PC-9 (cell line): ENCODE measurements at regions not wholly inside any gene's neighbourhood (a gene's known extent, or its start where the extent isn't known, plus 50 kb on each side); places are given as distances from the start of the nearest gene placed in this dataset.

Experiments
- BruUV-seq: library from RNA; stranded (reverse); fragments of 400-500 nt; replicated peaks from 2 replicates; lab custom pipeline; 2021; lab: Mats Ljungman, UMichigan
- CTCF ChIA-PET: fragments of 300-600 bp; sonication (Branson Sonifier 250); formaldehyde crosslinking; loops from one replicate; lab custom pipeline; 2022; ENCODE audit warnings: antibody characterized with exemption; lab: Charles Lee
- POLR2A ChIA-PET: fragments of 300-600 bp; sonication (Branson Sonifier 250); formaldehyde crosslinking; loops from one replicate; lab custom pipeline; 2022; ENCODE audit warnings: antibody characterized with exemption; ENCODE audit not compliant: unreplicated experiment; lab: Charles Lee
- DNase-seq, 2 experiments: peaks; one replicate each; pipeline versions ENCODE4 v3.0.0 to v3.0.0-alpha.2; 2015 to 2022; ENCODE audit warnings: mixed read lengths in 1 of 2
- H2AFZ ChIP-seq: fragments of 200-600 bp; sonication (generic); 2 replicates; pipeline ENCODE4 v1.8.1; 2017; ENCODE audit warnings: antibody characterized with exemption
- H3F3A ChIP-seq: fragments of 200-600 bp; sonication (generic); 2 replicates; pipeline ENCODE4 v1.8.1; 2017; ENCODE audit warnings: antibody characterized with exemption, mild to moderate bottlenecking, low read depth; ENCODE audit not compliant: insufficient read depth
- H3K27ac ChIP-seq: fragments of 200-600 bp; sonication (generic); 2 replicates; pipeline ENCODE4 v1.6.1; 2016; ENCODE audit warnings: mixed run types
- H3K27me3 ChIP-seq: fragments of 200-600 bp; sonication (generic); 2 replicates; pipeline ENCODE4 v1.6.1; 2016; ENCODE audit warnings: low read depth, mixed run types; ENCODE audit not compliant: insufficient read depth
- H3K36me3 ChIP-seq: fragments of 200-600 bp; sonication (generic); 2 replicates; pipeline ENCODE4 v1.6.1; 2016; ENCODE audit warnings: low read depth, mixed run types
- H3K4me1 ChIP-seq: fragments of 200-600 bp; sonication (generic); replicated peaks from 2 replicates; pipeline ENCODE4 v1.6.1; 2016; ENCODE audit warnings: mixed run types; ENCODE audit not compliant: insufficient read depth
- H3K4me2 ChIP-seq: fragments of 200-600 bp; sonication (generic); 2 replicates; pipeline ENCODE4 v1.6.1; 2017; ENCODE audit warnings: mixed run types
- H3K4me3 ChIP-seq: fragments of 200-600 bp; sonication (generic); 2 replicates; pipeline ENCODE4 v1.6.1; 2016; ENCODE audit warnings: mixed run types
- H3K79me2 ChIP-seq: fragments of 200-600 bp; sonication (generic); 2 replicates; pipeline ENCODE4 v1.6.1; 2017; ENCODE audit warnings: low read depth, mixed run types
- H3K9me2 ChIP-seq: fragments of 200-600 bp; sonication (generic); 2 replicates; pipeline ENCODE4 v1.8.1; 2017; ENCODE audit warnings: mild to moderate bottlenecking; ENCODE audit not compliant: insufficient read depth
- H3K9me3 ChIP-seq: fragments of 200-600 bp; sonication (generic); 2 replicates; pipeline ENCODE4 v1.8.1; 2016; ENCODE audit warnings: low read depth; ENCODE audit not compliant: insufficient read depth
- H4K20me1 ChIP-seq: fragments of 200-600 bp; sonication (generic); 2 replicates; pipeline ENCODE4 v1.8.1; 2017; ENCODE audit not compliant: insufficient read depth
- CTCF ChIP-seq: fragments of 200-600 bp; sonication (generic); conservative IDR thresholded peaks from 2 replicates; pipeline ENCODE4 v1.6.1; 2017; ENCODE audit warnings: mixed run types, antibody characterized with exemption, mild to moderate bottlenecking, moderate library complexity
- EZH2 ChIP-seq: fragments of 200-600 bp; sonication (generic); IDR thresholded peaks from 2 replicates; pipeline ENCODE4 v1.8.0; 2017; ENCODE audit warnings: antibody characterized with exemption, low read depth
- intact Hi-C: fragments of 100-400 bp; cut with micrococcal nuclease; formaldehyde crosslinking; loops from one replicate; pipeline ENCODE4 v1.10.0; 2022; ENCODE audit not compliant: unreplicated experiment

- no peaks in the 10 kb centered on the region for H3K9me2 ChIP-seq
- H2AFZ ChIP-seq: no peak overlapping the region
- BruUV-seq: no TSS peak
- H3K79me2 ChIP-seq: no peaks in the 10 kb centered on the region
- H3K36me3 ChIP-seq: no peaks in the 10 kb centered on the region
- POLR2A ChIA-PET: no interaction called here
- H3K9me3 ChIP-seq: no peaks in the 10 kb centered on the region
- H3K27ac ChIP-seq: no peak overlapping the region
- H3K4me3 ChIP-seq: no peak overlapping the region
- CTCF ChIA-PET: no interaction called here
- intact Hi-C loops: no loop called here
- no peaks in the 10 kb centered on the region for H3F3A ChIP-seq
- no peaks in the 10 kb centered on the region for H3K27me3 ChIP-seq
- H3K4me1 ChIP-seq: no peaks in the 10 kb centered on the region
- no peak overlapping the region for H3K4me2 ChIP-seq
- no peaks in the 10 kb centered on the region for H4K20me1 ChIP-seq
- TF ChIP-seq EZH2: no peak
- TF ChIP-seq CTCF: no peak
- no peak for DNase-seq
Observed at GRCh38 chr6:135567375-135568083, 70.0 kb upstream of the AHI1 start.

GRCh38 chr6:135568379-135568778 lies 70.8 kb upstream of the AHI1 start:
- no peaks in the 10 kb centered on the region for H3F3A ChIP-seq
- TF ChIP-seq EZH2: no peak
- no peaks in the 10 kb centered on the region for H3K79me2 ChIP-seq
- no peaks in the 10 kb centered on the region for H3K27me3 ChIP-seq
- DNase-seq: no peak
- H3K27ac ChIP-seq: no peak overlapping the region
- intact Hi-C loops: no loop called here
- H3K4me3 ChIP-seq: no peak overlapping the region
- H3K9me3 ChIP-seq: no peaks in the 10 kb centered on the region
- ChIA-PET POLR2A (no interaction called here), CTCF (no interaction called here)
- no peak overlapping the region for H3K4me2 ChIP-seq
- no peaks in the 10 kb centered on the region for H4K20me1 ChIP-seq
- H3K9me2 ChIP-seq: no peaks in the 10 kb centered on the region
- BruUV-seq: no TSS peak
- no peaks in the 10 kb centered on the region for H3K4me1 ChIP-seq
- no peak overlapping the region for H2AFZ ChIP-seq
- H3K36me3 ChIP-seq: no peaks in the 10 kb centered on the region

GRCh38 chr6:135572051-135572450 lies 74.5 kb upstream of the AHI1 start:
- Histone ChIP-seq H3K27me3 (no peaks in the 10 kb centered on the region), H3K9me3 (no peaks in the 10 kb centered on the region), H4K20me1 (no peaks in the 10 kb centered on the region), H2AFZ (no peak overlapping the region), H3F3A (no peaks in the 10 kb centered on the region), H3K36me3 (no peaks in the 10 kb centered on the region), H3K4me1 (no peaks in the 10 kb centered on the region), H3K4me2 (no peak overlapping the region), H3K4me3 (no peak overlapping the region), H3K27ac (no peak overlapping the region), H3K9me2 (no peaks in the 10 kb centered on the region), H3K79me2 (no peaks in the 10 kb centered on the region)
- no TSS peak for BruUV-seq
- intact Hi-C loops: no loop called here
- POLR2A ChIA-PET: no interaction called here
- DNase-seq: no peak
- no peak for TF ChIP-seq CTCF
- TF ChIP-seq EZH2: no peak
- CTCF ChIA-PET: no interaction called here

- intact Hi-C loops: no loop called here
- no peak overlapping the region for H3K4me2 ChIP-seq
- no TSS peak for BruUV-seq
Observed at GRCh38 chr6:135575629-135576028, 78.1 kb upstream of the AHI1 start.

More at GRCh38 chr6:135575629-135576028, 78.1 kb upstream of the AHI1 start:
- Histone ChIP-seq H3K9me2 (no peaks in the 10 kb centered on the region), H3K4me1 (no peaks in the 10 kb centered on the region), H2AFZ (no peak overlapping the region), H3K4me3 (no peak overlapping the region), H3F3A (no peaks in the 10 kb centered on the region), H3K9me3 (no peaks in the 10 kb centered on the region), H3K27me3 (no peaks in the 10 kb centered on the region), H3K36me3 (no peaks in the 10 kb centered on the region), H3K79me2 (no peaks in the 10 kb centered on the region), H4K20me1 (no peaks in the 10 kb centered on the region), H3K27ac (no peak overlapping the region)
- CTCF ChIA-PET: no interaction called here
- no peak for DNase-seq
- POLR2A ChIA-PET: no interaction called here
- no peak for TF ChIP-seq EZH2
- no peak for TF ChIP-seq CTCF
